ENCODE measurements at regions not wholly inside any gene's neighbourhood (a gene's known extent, or its start where the extent isn't known, plus 50 kb on each side); places are given as distances from the start of the nearest gene placed in this dataset.

DNA sequence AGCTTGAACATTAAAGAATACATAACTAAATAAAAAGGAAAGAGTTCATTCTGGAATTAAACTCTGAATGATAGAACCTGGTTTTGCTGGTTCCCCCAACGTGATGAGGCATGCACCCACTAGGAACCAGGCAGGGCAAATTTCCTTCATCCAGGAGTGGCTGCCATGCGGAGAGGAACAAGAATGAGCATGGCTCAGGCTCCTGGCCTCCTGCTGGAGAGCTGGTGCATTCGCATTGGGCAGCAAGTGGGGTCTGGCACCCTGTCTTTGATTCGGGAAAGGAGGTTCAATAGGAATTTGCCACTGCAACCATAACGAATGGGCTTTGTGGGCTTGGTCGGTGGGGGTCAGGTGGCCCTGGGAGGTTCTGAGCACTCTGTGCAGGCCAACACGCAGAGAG is 169.8 kb upstream of the TENM4 start:
- CTCF ChIA-PET, result no interaction called here

More for the DNA sequence above, 169.8 kb upstream of the TENM4 start:
- intact Hi-C loops (cut with micrococcal nuclease), result no loop called here
- Histone ChIP-seq H3K27ac (ENCODE audit: insufficient read depth, low read depth, low read length) (no peak overlapping the region), H3K9me1 (replicated peaks; ENCODE audit: control insufficient read depth, extremely low read depth, insufficient read depth, low read length) (no peaks in the 10 kb centered on the region), H3K4me2 (ENCODE audit: insufficient read depth, low read length) (no peak overlapping the region), H3K79me2 (ENCODE audit: control insufficient read depth, insufficient read depth, low read length) (no peaks in the 10 kb centered on the region), H3K27me3 (ENCODE audit: control insufficient read depth in 2 of 2, insufficient read depth in 2 of 2, low read length in 2 of 2) (no peaks in the 10 kb centered on the region), H3K36me3 (ENCODE audit: control insufficient read depth in 2 of 2, extremely low read depth in 1 of 2, insufficient read depth in 2 of 2, low read length in 2 of 2) (no peaks in the 10 kb centered on the region), H3K4me1 (ENCODE audit: control insufficient read depth, extremely low read depth, insufficient read depth, low read length) (no peaks in the 10 kb centered on the region), H3K9me3 (replicated peaks; ENCODE audit: control insufficient read depth, insufficient read depth, low read length) (peaks cover 3% of the 10 kb centered on the region), H2AFZ (ENCODE audit: low read depth, low read length) (no peak overlapping the region), H3K4me3 (replicated peaks in 1 of 3; ENCODE audit: insufficient read depth in 1 of 3, low read depth in 1 of 3, low read length in 3 of 3) (no peak overlapping the region), H4K20me1 (replicated peaks; ENCODE audit: control insufficient read depth, extremely low read depth, insufficient read depth, low read length) (no peaks in the 10 kb centered on the region), H3K9ac (replicated peaks; ENCODE audit: extremely low read depth, insufficient read depth, low read length) (no peak overlapping the region)
- FAIRE-seq, result no peak
- no peak for DNase-seq (ENCODE audit: low read depth, low spot score)
- BruUV-seq (replicated peaks), result no TSS peak
- TF ChIP-seq FOS (IDR thresholded peaks at IDR 0.05; ENCODE audit: borderline replicate concordance, insufficient read depth, low read length) (no peak), EZH2 (IDR thresholded peaks at IDR 0.05; ENCODE audit: borderline replicate concordance, low read depth, low read length, severe bottlenecking) (no peak), POLR2AphosphoS5 (IDR thresholded peaks at IDR 0.05; ENCODE audit: insufficient read depth, low read depth, low read length) (no peak), MYC (IDR thresholded peaks at IDR 0.05; ENCODE audit: low read depth, low read length) (no peak), GATA2 (IDR thresholded peaks at IDR 0.05; ENCODE audit: insufficient read depth, insufficient read length, low read depth, low read length) (no peak), POLR2A (IDR thresholded peaks at IDR 0.05; ENCODE audit: low read depth, low read length) (no peak), JUN (IDR thresholded peaks at IDR 0.05; ENCODE audit: borderline replicate concordance, insufficient read depth, insufficient read length, low read depth) (no peak)
- TF ChIP-seq, protein P1, sequence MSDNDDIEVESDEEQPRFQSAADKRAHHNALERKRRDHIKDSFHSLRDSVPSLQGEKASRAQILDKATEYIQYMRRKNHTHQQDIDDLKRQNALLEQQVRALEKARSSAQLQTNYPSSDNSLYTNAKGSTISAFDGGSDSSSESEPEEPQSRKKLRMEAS (IDR thresholded peaks at IDR 0.05; ENCODE audit: insufficient read depth, insufficient read length), result no peak
- TF ChIP-seq, protein P2, sequence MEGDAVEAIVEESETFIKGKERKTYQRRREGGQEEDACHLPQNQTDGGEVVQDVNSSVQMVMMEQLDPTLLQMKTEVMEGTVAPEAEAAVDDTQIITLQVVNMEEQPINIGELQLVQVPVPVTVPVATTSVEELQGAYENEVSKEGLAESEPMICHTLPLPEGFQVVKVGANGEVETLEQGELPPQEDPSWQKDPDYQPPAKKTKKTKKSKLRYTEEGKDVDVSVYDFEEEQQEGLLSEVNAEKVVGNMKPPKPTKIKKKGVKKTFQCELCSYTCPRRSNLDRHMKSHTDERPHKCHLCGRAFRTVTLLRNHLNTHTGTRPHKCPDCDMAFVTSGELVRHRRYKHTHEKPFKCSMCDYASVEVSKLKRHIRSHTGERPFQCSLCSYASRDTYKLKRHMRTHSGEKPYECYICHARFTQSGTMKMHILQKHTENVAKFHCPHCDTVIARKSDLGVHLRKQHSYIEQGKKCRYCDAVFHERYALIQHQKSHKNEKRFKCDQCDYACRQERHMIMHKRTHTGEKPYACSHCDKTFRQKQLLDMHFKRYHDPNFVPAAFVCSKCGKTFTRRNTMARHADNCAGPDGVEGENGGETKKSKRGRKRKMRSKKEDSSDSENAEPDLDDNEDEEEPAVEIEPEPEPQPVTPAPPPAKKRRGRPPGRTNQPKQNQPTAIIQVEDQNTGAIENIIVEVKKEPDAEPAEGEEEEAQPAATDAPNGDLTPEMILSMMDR (IDR thresholded peaks at IDR 0.05; ENCODE audit: extremely low read depth in 1 of 2, insufficient read depth in 1 of 2, low read depth in 1 of 2, low read length in 2 of 2), result no peak
- dilution Hi-C loops (cut with MboI; ENCODE audit: extremely low pct_ligation_motif_present, low sequenced_read_pairs), result no loop called here
- POLR2A ChIA-PET, result no interaction called here
